GM23338 (cell line): ENCODE measurements at regions not wholly inside any gene's neighbourhood (a gene's known extent, or its start where the extent isn't known, plus 50 kb on each side); places are given as distances from the start of the nearest gene placed in this dataset.

ENCODE experiments used
- ATAC-seq: fragments of 200-7000 bp; cut with Tn5 transposase; 3 replicates; pipeline ENCODE4 v1.9.1; 2020
- DNase-seq: peaks from one replicate; pipeline ENCODE4 v3.0.0-alpha.2; 2015; ENCODE audit warnings: low spot score
- H2AFZ ChIP-seq: fragments of 200-600 bp; sonication (generic); 2 replicates; pipeline ENCODE4 v1.8.0; 2016; ENCODE audit warnings: antibody characterized with exemption, mild to moderate bottlenecking, moderate library complexity
- H3F3A ChIP-seq: fragments of 200-600 bp; sonication (generic); replicated peaks from 2 replicates; pipeline ENCODE4 v1.8.0; 2017; ENCODE audit warnings: antibody characterized with exemption, mixed run types, low read depth
- H3K27ac ChIP-seq: fragments of 200-600 bp; sonication (generic); 2 replicates; pipeline ENCODE4 v1.6.1; 2016; ENCODE audit warnings: low read depth
- H3K27me3 ChIP-seq: fragments of 200-600 bp; sonication (generic); 2 replicates; pipeline ENCODE4 v1.8.0; 2016; ENCODE audit warnings: mild to moderate bottlenecking, mixed run types, moderate library complexity; ENCODE audit not compliant: insufficient read depth
- H3K36me3 ChIP-seq: fragments of 200-600 bp; sonication (generic); 2 replicates; pipeline ENCODE4 v1.8.0; 2016; ENCODE audit warnings: mild to moderate bottlenecking; ENCODE audit not compliant: insufficient read depth
- H3K4me1 ChIP-seq: fragments of 200-600 bp; sonication (generic); 2 replicates; pipeline ENCODE4 v1.8.0; 2016; ENCODE audit warnings: mild to moderate bottlenecking, moderate library complexity; ENCODE audit not compliant: insufficient read depth
- H3K4me2 ChIP-seq: fragments of 200-600 bp; sonication (generic); 2 replicates; pipeline ENCODE4 v1.7.1; 2017; ENCODE audit warnings: mixed run types
- H3K4me3 ChIP-seq: fragments of 200-600 bp; sonication (generic); 2 replicates; pipeline ENCODE4 v1.6.1; 2016; ENCODE audit warnings: mixed run types
- H3K79me2 ChIP-seq: fragments of 200-600 bp; sonication (generic); replicated peaks from 2 replicates; pipeline ENCODE4 v1.8.0; 2017; ENCODE audit warnings: mild to moderate bottlenecking; ENCODE audit not compliant: insufficient read depth
- H3K9me2 ChIP-seq: fragments of 200-600 bp; sonication (generic); 2 replicates; pipeline ENCODE4 v1.8.0; 2017; ENCODE audit not compliant: insufficient read depth
- H4K20me1 ChIP-seq: fragments of 200-600 bp; sonication (generic); replicated peaks from 2 replicates; pipeline ENCODE4 v1.8.0; 2017; ENCODE audit warnings: mild to moderate bottlenecking; ENCODE audit not compliant: insufficient read depth
- H3K27ac Mint-ChIP-seq: 2 replicates; pipeline ENCODE4 v1.8.0; 2020; ENCODE audit warnings: inconsistent platforms, mild to moderate bottlenecking, moderate library complexity, mixed read lengths
- H3K27me3 Mint-ChIP-seq: 3 replicates; pipeline ENCODE4 v1.8.0; 2022; ENCODE audit warnings: low read depth, mild to moderate bottlenecking, moderate library complexity, mixed read lengths, inconsistent platforms; ENCODE audit not compliant: insufficient read depth, poor library complexity
- H3K36me3 Mint-ChIP-seq: 3 replicates; pipeline ENCODE4 v1.8.0; 2021; ENCODE audit warnings: low read depth, mild to moderate bottlenecking, inconsistent platforms, moderate library complexity, mixed read lengths
- H3K4me1 Mint-ChIP-seq: 3 replicates; pipeline ENCODE4 v1.8.0; 2020; ENCODE audit warnings: mild to moderate bottlenecking, inconsistent platforms, mixed read lengths
- H3K4me3 Mint-ChIP-seq: 3 replicates; pipeline ENCODE4 v1.8.0; 2021; ENCODE audit warnings: moderate library complexity, mild to moderate bottlenecking, inconsistent platforms, mixed read lengths
- H3K9me3 Mint-ChIP-seq: 3 replicates; pipeline ENCODE4 v1.8.0; 2020; ENCODE audit warnings: moderate library complexity, mild to moderate bottlenecking, inconsistent platforms, mixed read lengths
- CREB1 ChIP-seq: fragments of 250-450 bp; sonication (Bioruptor Pico); IDR thresholded peaks from 2 replicates; pipeline ENCODE4 v1.5.0; 2020; ENCODE audit warnings: low read depth, mild to moderate bottlenecking, moderate library complexity
- CTCF ChIP-seq, 2 experiments: fragments of 200-600 bp in 1 of 2; sonication (generic) in 1 of 2; conservative IDR thresholded peaks; 2 replicates each; pipeline versions ENCODE4 v1.5.1 to v1.6.1; 2016 to 2017; ENCODE audit warnings: antibody characterized with exemption in 2 of 2, low read depth in 2 of 2, mild to moderate bottlenecking in 2 of 2, moderate library complexity in 1 of 2
- ETS1 ChIP-seq: IDR thresholded peaks from 2 replicates; pipeline ENCODE4 v1.6.1; 2016; ENCODE audit warnings: antibody characterized with exemption
- EZH2phosphoT487 ChIP-seq: fragments of 200-600 bp; sonication (generic); IDR thresholded peaks from one replicate; pipeline ENCODE4 v1.8.1; 2018; ENCODE audit warnings: antibody characterized with exemption; ENCODE audit not compliant: unreplicated experiment
- JUNB ChIP-seq: IDR thresholded peaks from one replicate; pipeline ENCODE4 v1.6.1; 2016; ENCODE audit warnings: antibody characterized with exemption; ENCODE audit not compliant: unreplicated experiment
- NANOG ChIP-seq: IDR thresholded peaks from 2 replicates; pipeline ENCODE4 v1.6.1; 2016; ENCODE audit warnings: antibody characterized with exemption, borderline replicate concordance
- POLR2AphosphoS5 ChIP-seq: IDR thresholded peaks from 2 replicates; pipeline ENCODE4 v1.6.1; 2016; ENCODE audit warnings: antibody characterized with exemption, low read depth
- REST ChIP-seq: IDR thresholded peaks from one replicate; pipeline ENCODE4 v1.6.1; 2018; ENCODE audit warnings: antibody characterized with exemption; ENCODE audit not compliant: unreplicated experiment
- ZNF114 ChIP-seq: fragments of 250-450 bp; sonication (Bioruptor Pico); IDR thresholded peaks from 2 replicates; pipeline ENCODE4 v1.5.0; 2020; ENCODE audit warnings: mild to moderate bottlenecking, moderate library complexity
- ZNF462 ChIP-seq: fragments of 250-450 bp; sonication (Bioruptor Pico); IDR thresholded peaks from 2 replicates; pipeline ENCODE4 v1.5.0; 2020; ENCODE audit warnings: mild to moderate bottlenecking, moderate library complexity

GRCh38 chr4:137394018-137394417, 138.3 kb downstream of the PCDH18 start:
- Mint-ChIP-seq H3K27ac (no peak overlapping the region), H3K4me3 (no peak overlapping the region), H3K4me1 (no peaks in the 10 kb centered on the region), H3K9me3 (no peaks in the 10 kb centered on the region), H3K27me3 (no peaks in the 10 kb centered on the region), H3K36me3 (no peaks in the 10 kb centered on the region)
- no peaks in the 10 kb centered on the region for H3K9me2 ChIP-seq
- H3K27me3 ChIP-seq, result no peaks in the 10 kb centered on the region
- no peaks in the 10 kb centered on the region for H4K20me1 ChIP-seq
- H3K4me1 ChIP-seq, result no peaks in the 10 kb centered on the region
- no peaks in the 10 kb centered on the region for H3K36me3 ChIP-seq
- no peaks in the 10 kb centered on the region for H3F3A ChIP-seq
- TF ChIP-seq CREB1 (CRISPR knock-in tag) (no peak), JUNB (no peak), REST (no peak), ETS1 (no peak), NANOG (no peak), EZH2phosphoT487 (no peak), CTCF (conservative IDR thresholded peaks at IDR 0.05; ENCODE audit: low read depth in 2 of 2) (no peak), POLR2AphosphoS5 (no peak), ZNF462 (CRISPR knock-in tag) (no peak), ZNF114 (CRISPR knock-in tag) (no peak)
- H3K4me2 ChIP-seq, result no peak overlapping the region
- H3K27ac ChIP-seq, result no peak overlapping the region
- H2AFZ ChIP-seq, result no peak overlapping the region
- DNase-seq (no peak), ATAC-seq (no peak)
- H3K4me3 ChIP-seq, result no peak overlapping the region
- H3K79me2 ChIP-seq, result no peaks in the 10 kb centered on the region
